Tibial artery (tissue), 4 donors: ENCODE measurements at regions not wholly inside any gene's neighbourhood (a gene's known extent, or its start where the extent isn't known, plus 50 kb on each side); places are given as distances from the start of the nearest gene placed in this dataset.

Experiments used
- DNase-seq, 2 donors: peaks; one replicate each; pipeline ENCODE4 v3.0.0-alpha.2; 2019
- H3K27ac ChIP-seq, 2 donors: fragments of 200-600 bp; sonication (generic) in 1 of 2; 1 replicate in 1 of 2; 2 replicates in 1 of 2; pipeline ENCODE4 v1.5.1; 2018 to 2019; ENCODE audit warnings: mild to moderate bottlenecking in 1 of 2
- H3K27me3 ChIP-seq, 2 donors: fragments of 200-600 bp; sonication (generic) in 1 of 2; one replicate each; pipeline versions ENCODE4 v1.5.1 to v1.6.0; 2016 to 2019
- H3K36me3 ChIP-seq, 3 donors: fragments of 200-600 bp; sonication (generic) in 2 of 3; one replicate each; pipeline ENCODE4 v1.5.1; 2016 to 2019; ENCODE audit warnings: mild to moderate bottlenecking in 2 of 3
- H3K4me1 ChIP-seq, 4 donors: fragments of 200-600 bp; sonication (generic) in 2 of 4; 1 replicate in 3 of 4; 2 replicates in 1 of 4; pipeline ENCODE4 v1.5.1; 2016 to 2019
- H3K4me3 ChIP-seq, 2 donors: fragments of 200-600 bp; sonication (generic) in 1 of 2; 1 replicate in 1 of 2; 2 replicates in 1 of 2; pipeline ENCODE4 v1.5.1; 2018 to 2019; ENCODE audit warnings: mild to moderate bottlenecking in 2 of 2
- H3K9me3 ChIP-seq, 3 donors: fragments of 200-600 bp; sonication (generic) in 1 of 3; one replicate each; pipeline ENCODE4 v1.5.1; 2016 to 2019
- CTCF ChIP-seq, 2 experiments: fragments of 200-600 bp in 1 of 2; fragments of 450-650 bp in 1 of 2; IDR thresholded peaks; one replicate each; pipeline ENCODE4 v1.5.1; 2017 to 2019; ENCODE audit warnings: antibody characterized with exemption in 2 of 2, mild to moderate bottlenecking in 1 of 2, moderate library complexity in 1 of 2
- intact Hi-C: fragments of 100-400 bp; cut with DNase I; formaldehyde crosslinking; loops from one replicate; pipeline ENCODE4 v1.15.0; 2023; ENCODE audit warnings: low total_unique reads

GRCh38 chr4:82235346-82235745 is 138.4 kb downstream of the HNRNPD start:
- H3K9me3 ChIP-seq: no peaks in the 10 kb centered on the region
- no peak for TF ChIP-seq CTCF (IDR thresholded peaks at IDR 0.05)
- intact Hi-C loops: no loop called here
- no peaks in the 10 kb centered on the region for H3K4me1 ChIP-seq
- no peaks in the 10 kb centered on the region for H3K27me3 ChIP-seq
- DNase-seq: no peak
- H3K36me3 ChIP-seq: no peaks in the 10 kb centered on the region
- H3K4me3 ChIP-seq: no peak overlapping the region
- H3K27ac ChIP-seq: no peak overlapping the region

- no peak for TF ChIP-seq CTCF (IDR thresholded peaks at IDR 0.05)
- H3K36me3 ChIP-seq: no peaks in the 10 kb centered on the region
- no peaks in the 10 kb centered on the region for H3K4me1 ChIP-seq
- no peaks in the 10 kb centered on the region for H3K27me3 ChIP-seq
- no peak overlapping the region for H3K4me3 ChIP-seq
- H3K27ac ChIP-seq: no peak overlapping the region
- H3K9me3 ChIP-seq: no peaks in the 10 kb centered on the region
- intact Hi-C loops: no loop called here
- no peak for DNase-seq
These were observed 140.9 kb downstream of the HNRNPD start for GRCh38 chr4:82232891-82233290.

- no peak overlapping the region for H3K27ac ChIP-seq
- intact Hi-C loops: no loop called here
- no peak for TF ChIP-seq CTCF (IDR thresholded peaks at IDR 0.05)
These were observed 142.0 kb downstream of the HNRNPD start for GRCh38 chr4:82231806-82232205.

GRCh38 chr4:82230306-82230705 is 143.5 kb downstream of the HNRNPD start:
- no peak overlapping the region for H3K27ac ChIP-seq
- no peak overlapping the region for H3K4me3 ChIP-seq
- H3K27me3 ChIP-seq: no peaks in the 10 kb centered on the region
- H3K9me3 ChIP-seq: no peaks in the 10 kb centered on the region
- intact Hi-C loops: no loop called here
- H3K36me3 ChIP-seq: no peaks in the 10 kb centered on the region
- no peaks in the 10 kb centered on the region for H3K4me1 ChIP-seq
- no peak for DNase-seq
- no peak for TF ChIP-seq CTCF (IDR thresholded peaks at IDR 0.05)

More at GRCh38 chr4:82231806-82232205, 142.0 kb downstream of the HNRNPD start:
- Histone ChIP-seq H3K4me1 (no peaks in the 10 kb centered on the region), H3K9me3 (no peaks in the 10 kb centered on the region), H3K27me3 (no peaks in the 10 kb centered on the region), H3K36me3 (no peaks in the 10 kb centered on the region), H3K4me3 (no peak overlapping the region)
- DNase-seq: no peak

- Histone ChIP-seq H3K27ac (no peak overlapping the region), H3K4me1 (peaks cover 0 to 2% (median 0%) of the 10 kb centered on the region in 4 donors), H3K27me3 (no peaks in the 10 kb centered on the region), H3K36me3 (no peaks in the 10 kb centered on the region), H3K9me3 (no peaks in the 10 kb centered on the region), H3K4me3 (no peak overlapping the region)
- DNase-seq: no peak
- TF ChIP-seq CTCF (IDR thresholded peaks at IDR 0.05): no peak
- intact Hi-C loops: no loop called here
These were observed 148.8 kb downstream of the HNRNPD start for GRCh38 chr4:82225030-82225429.

GRCh38 chr4:82223715-82224114 is 150.1 kb downstream of the HNRNPD start:
- no peaks in the 10 kb centered on the region for H3K9me3 ChIP-seq
- TF ChIP-seq CTCF (IDR thresholded peaks at IDR 0.05): no peak
- H3K4me1 ChIP-seq: peaks cover 0 to 2% (median 0%) of the 10 kb centered on the region in 4 donors
- H3K4me3 ChIP-seq: no peak overlapping the region
- no peak overlapping the region for H3K27ac ChIP-seq
- no peaks in the 10 kb centered on the region for H3K27me3 ChIP-seq
- H3K36me3 ChIP-seq: no peaks in the 10 kb centered on the region
- intact Hi-C loops: no loop called here
- peak; percentile 63 to 74 for DNase-seq
